GM12875 (cell line): ENCODE measurements at regions not wholly inside any gene's neighbourhood (a gene's known extent, or its start where the extent isn't known, plus 50 kb on each side); places are given as distances from the start of the nearest gene placed in this dataset.
"Not testable (repeated sequence)": the region's sequence is repeated elsewhere in the genome, so short reads cannot be mapped to it uniquely, and the experiment has no call there.

ENCODE experiments used
- H3K4me3 ChIP-seq: one replicate; pipeline ENCODE4 v1.5.1; 2011; ENCODE audit warnings: low read depth, low read length, control low read depth
- CTCF ChIP-seq: IDR thresholded peaks from 2 replicates; pipeline ENCODE4 v1.5.1; 2011; ENCODE audit warnings: low read depth, mild to moderate bottlenecking, control low read depth, inconsistent platforms, low read length, moderate library complexity, borderline replicate concordance; ENCODE audit not compliant: insufficient read depth

- H3K4me3 ChIP-seq: no peak overlapping the region
- TF ChIP-seq CTCF: no peak
These were observed 70.4 kb upstream of the SAMSN1 start for GRCh38 chr21:14616380-14617039.

- H3K4me3 ChIP-seq: no peak overlapping the region
These were observed 69.4 kb upstream of the SAMSN1 start for GRCh38 chr21:14615359-14615974.

GRCh38 chr21:14614287-14614686 lies 68.2 kb upstream of the SAMSN1 start:
- no peak for TF ChIP-seq CTCF
- H3K4me3 ChIP-seq: no peak overlapping the region

More at GRCh38 chr21:14615359-14615974, 69.4 kb upstream of the SAMSN1 start:
- TF ChIP-seq CTCF: no peak

GRCh38 chr21:14613486-14614224 lies 67.5 kb upstream of the SAMSN1 start:
- no peak for TF ChIP-seq CTCF
- no peak overlapping the region for H3K4me3 ChIP-seq

GRCh38 chr21:14610119-14610518 lies 64.0 kb upstream of the SAMSN1 start:
- not testable (repeated sequence) for H3K4me3 ChIP-seq

- no peak overlapping the region for H3K4me3 ChIP-seq
- TF ChIP-seq CTCF: no peak
These were observed 63.2 kb upstream of the SAMSN1 start for GRCh38 chr21:14609274-14609673.

GRCh38 chr21:14607262-14607661 lies 61.1 kb upstream of the SAMSN1 start:
- no peak for TF ChIP-seq CTCF
- H3K4me3 ChIP-seq: no peak overlapping the region
